Endothelial cell (in vitro differentiated cells): ENCODE measurements at regions not wholly inside any gene's neighbourhood (a gene's known extent, or its start where the extent isn't known, plus 50 kb on each side); places are given as distances from the start of the nearest gene placed in this dataset.

Experiments
- DNase-seq: peaks from one replicate; pipeline ENCODE4 v3.0.0; 2021; ENCODE audit warnings: low spot score
- H3K27ac Mint-ChIP-seq: one replicate; pipeline ENCODE4 v1.8.0; 2021; ENCODE audit warnings: mixed read lengths, inconsistent platforms; ENCODE audit not compliant: unreplicated experiment
- H3K27me3 Mint-ChIP-seq: one replicate; pipeline ENCODE4 v1.8.0; 2021; ENCODE audit warnings: mild to moderate bottlenecking, moderate library complexity, mixed read lengths, inconsistent platforms; ENCODE audit not compliant: unreplicated experiment
- H3K36me3 Mint-ChIP-seq: one replicate; pipeline ENCODE4 v1.8.0; 2021; ENCODE audit warnings: mild to moderate bottlenecking, low read depth, mixed read lengths, inconsistent platforms; ENCODE audit not compliant: unreplicated experiment
- H3K4me1 Mint-ChIP-seq: one replicate; pipeline ENCODE4 v1.8.0; 2021; ENCODE audit warnings: mild to moderate bottlenecking, mixed read lengths, inconsistent platforms; ENCODE audit not compliant: unreplicated experiment
- H3K4me3 Mint-ChIP-seq: one replicate; pipeline ENCODE4 v1.8.0; 2021; ENCODE audit warnings: mild to moderate bottlenecking, mixed read lengths, inconsistent platforms; ENCODE audit not compliant: unreplicated experiment
- H3K9me3 Mint-ChIP-seq: one replicate; pipeline ENCODE4 v1.8.0; 2021; ENCODE audit warnings: mixed read lengths, inconsistent platforms; ENCODE audit not compliant: unreplicated experiment
- CTCF ChIP-seq: fragments of 200-600 bp; sonication (generic); IDR thresholded peaks from one replicate; pipeline ENCODE4 v1.5.0; 2021; ENCODE audit warnings: antibody characterized with exemption; ENCODE audit not compliant: unreplicated experiment

- Mint-ChIP-seq H3K4me1 (no peaks in the 10 kb centered on the region), H3K9me3 (no peaks in the 10 kb centered on the region), H3K27ac (no peak overlapping the region), H3K27me3 (no peaks in the 10 kb centered on the region), H3K4me3 (no peak overlapping the region), H3K36me3 (no peaks in the 10 kb centered on the region)
- DNase-seq: no peak
- TF ChIP-seq CTCF: no peak
Observed at GRCh38 chr7:52410032-52410431, 625.4 kb upstream of the POM121L12 start.

DNA sequence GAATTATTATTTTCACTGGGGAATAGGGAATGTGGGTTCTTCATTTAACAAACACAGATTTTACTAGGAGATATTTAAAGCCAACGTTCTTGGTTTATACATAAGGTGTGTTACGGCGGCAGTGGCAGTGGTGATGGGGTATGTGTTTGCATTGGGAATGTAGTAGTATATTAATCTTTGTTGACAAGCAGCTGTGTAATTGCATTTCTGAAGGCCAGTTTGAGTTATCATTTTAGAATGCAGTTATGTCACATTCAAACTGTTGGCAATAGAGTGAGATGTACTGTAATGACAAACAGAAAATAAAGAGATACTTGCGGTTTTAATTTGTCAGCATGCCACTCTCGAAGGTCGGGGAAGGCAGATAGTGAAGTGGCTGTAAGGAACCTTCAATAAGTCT is 628.6 kb upstream of the POM121L12 start:
- H3K27ac Mint-ChIP-seq: no peak overlapping the region
- no peaks in the 10 kb centered on the region for H3K36me3 Mint-ChIP-seq
- no peak for TF ChIP-seq CTCF

GRCh38 chr7:52382731-52383130 is 652.7 kb upstream of the POM121L12 start:
- no peak for TF ChIP-seq CTCF
- H3K36me3 Mint-ChIP-seq: no peaks in the 10 kb centered on the region
- H3K27ac Mint-ChIP-seq: no peak overlapping the region
- H3K27me3 Mint-ChIP-seq: no peaks in the 10 kb centered on the region
- H3K4me3 Mint-ChIP-seq: no peak overlapping the region
- no peaks in the 10 kb centered on the region for H3K9me3 Mint-ChIP-seq
- no peak for DNase-seq
- no peaks in the 10 kb centered on the region for H3K4me1 Mint-ChIP-seq

More for the DNA sequence above, 628.6 kb upstream of the POM121L12 start:
- Mint-ChIP-seq H3K4me1 (no peaks in the 10 kb centered on the region), H3K9me3 (no peaks in the 10 kb centered on the region), H3K4me3 (no peak overlapping the region), H3K27me3 (no peaks in the 10 kb centered on the region)
- no peak for DNase-seq

- no peak overlapping the region for H3K4me3 Mint-ChIP-seq
- H3K27ac Mint-ChIP-seq: no peak overlapping the region
- H3K4me1 Mint-ChIP-seq: no peaks in the 10 kb centered on the region
- TF ChIP-seq CTCF: no peak
- DNase-seq: no peak
- H3K9me3 Mint-ChIP-seq: no peaks in the 10 kb centered on the region
- peaks cover 2% of the 10 kb centered on the region for H3K27me3 Mint-ChIP-seq
- no peaks in the 10 kb centered on the region for H3K36me3 Mint-ChIP-seq
Observed at GRCh38 chr7:52369922-52370321, 665.5 kb upstream of the POM121L12 start.

DNA sequence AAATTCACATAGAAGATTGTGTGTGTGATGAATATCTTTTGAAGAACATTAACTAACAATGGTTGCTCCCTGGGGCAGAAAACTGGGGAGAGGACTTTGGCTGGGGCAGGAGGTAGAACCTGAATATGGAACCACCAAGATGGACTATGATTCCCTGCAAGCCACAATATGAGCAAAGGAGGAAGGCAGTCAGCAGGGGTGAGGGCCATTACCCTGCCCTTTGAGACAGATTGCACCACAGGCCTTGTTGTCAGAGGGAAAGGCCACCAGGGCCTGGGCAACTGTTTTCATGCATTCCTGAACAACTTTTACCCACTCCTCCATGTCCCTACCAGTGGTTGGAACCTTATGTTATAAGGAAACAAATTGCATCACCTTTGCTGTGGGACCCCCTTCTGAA is 670.1 kb upstream of the POM121L12 start:
- Mint-ChIP-seq H3K9me3 (no peaks in the 10 kb centered on the region), H3K36me3 (no peaks in the 10 kb centered on the region), H3K27ac (no peak overlapping the region), H3K4me3 (no peak overlapping the region), H3K4me1 (no peaks in the 10 kb centered on the region), H3K27me3 (peaks cover 4% of the 10 kb centered on the region)
- no peak for TF ChIP-seq CTCF
- no peak for DNase-seq
